HG02870 (cell line): ENCODE measurements at regions not wholly inside any gene's neighbourhood (a gene's known extent, or its start where the extent isn't known, plus 50 kb on each side); places are given as distances from the start of the nearest gene placed in this dataset.
"Not testable (repeated sequence)": the region's sequence is repeated elsewhere in the genome, so short reads cannot be mapped to it uniquely, and the experiment has no call there.

Experiments
- ATAC-seq: cut with Tn5 transposase; IDR thresholded peaks from one replicate; pipeline ENCODE4 v1.9.1; 2021; ENCODE audit warnings: mild to moderate bottlenecking, moderate library complexity; ENCODE audit not compliant: unreplicated experiment

DNA sequence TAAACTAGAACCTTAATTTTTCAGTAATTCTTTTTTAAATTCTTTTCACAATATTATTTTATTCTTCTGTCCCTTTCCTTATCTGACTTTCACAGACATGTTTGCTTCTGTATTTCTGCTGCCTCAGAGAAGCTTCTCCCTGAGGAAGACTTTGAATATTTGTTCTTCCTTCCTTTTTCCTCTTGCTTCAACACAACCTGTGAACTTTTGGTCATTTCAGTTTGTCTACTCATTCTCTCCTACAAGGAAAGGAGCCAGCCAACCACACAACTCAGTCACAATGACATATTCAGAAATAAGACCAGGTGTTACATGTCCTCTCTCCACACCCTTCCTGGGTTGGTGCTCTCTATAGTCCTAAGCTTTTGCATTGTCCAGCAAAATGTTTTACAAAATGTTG, 310.4 kb downstream of the TFAP2B start:
- ATAC-seq, result no peak

DNA sequence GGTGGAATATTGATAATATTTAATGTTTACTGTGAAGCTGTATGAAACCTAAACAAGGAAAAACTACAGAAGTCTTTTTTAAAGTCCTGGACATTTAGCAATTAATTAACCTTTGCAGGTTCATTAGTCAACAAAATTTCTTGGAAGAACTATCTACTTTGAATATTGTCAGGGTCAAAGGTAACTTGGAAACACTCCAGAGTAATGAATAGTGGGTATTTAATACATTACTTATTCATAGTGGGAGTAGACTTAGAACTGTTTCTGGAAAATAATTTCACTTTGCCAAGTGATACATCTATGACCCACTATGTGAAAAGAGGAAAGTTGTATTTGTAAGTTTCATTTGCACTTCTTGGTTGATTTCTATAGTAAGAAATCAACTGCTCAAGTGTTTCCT, 319.1 kb downstream of the TFAP2B start:
- no peak for ATAC-seq

DNA sequence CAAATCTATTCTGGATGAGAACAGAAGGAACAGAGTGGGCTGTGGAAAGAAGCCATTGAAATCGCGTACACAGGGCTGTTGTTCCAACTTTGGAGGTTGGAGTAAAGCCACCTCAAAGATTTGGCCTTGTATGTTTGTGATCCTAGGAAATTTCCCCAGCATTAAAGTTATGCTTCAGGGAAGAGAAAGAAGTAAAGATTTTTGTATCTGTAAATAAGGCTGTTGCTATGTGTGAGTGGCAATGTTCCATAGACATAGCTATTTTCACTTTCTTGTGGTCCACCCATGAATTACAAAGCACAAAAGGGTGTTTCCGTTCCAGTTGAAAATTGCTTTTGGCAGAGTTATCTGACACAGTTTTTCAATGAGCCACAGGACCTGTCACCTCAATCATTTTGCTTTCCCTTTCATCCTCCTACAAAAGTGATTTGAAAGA, 321.3 kb downstream of the TFAP2B start:
- ATAC-seq, result no peak

DNA sequence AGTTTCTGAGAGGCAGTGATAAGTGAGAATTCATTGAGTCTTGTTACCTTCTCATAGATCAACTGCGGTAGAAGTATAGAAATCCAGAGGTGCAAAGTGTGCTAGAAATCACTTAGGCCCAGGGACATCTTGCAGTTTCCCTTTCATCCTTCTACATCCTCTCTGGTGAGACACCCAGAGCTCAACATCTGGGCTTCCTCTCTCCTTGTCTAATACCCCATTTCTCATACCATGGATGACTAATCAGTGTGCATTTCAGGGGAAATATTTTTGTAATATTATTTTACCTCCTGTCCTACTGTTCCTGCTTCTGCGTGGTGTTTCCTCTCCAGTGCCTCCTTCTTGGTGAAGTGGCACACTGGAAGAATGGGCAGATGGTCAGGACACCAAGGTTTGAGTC, 322.4 kb downstream of the TFAP2B start:
- no peak for ATAC-seq

DNA sequence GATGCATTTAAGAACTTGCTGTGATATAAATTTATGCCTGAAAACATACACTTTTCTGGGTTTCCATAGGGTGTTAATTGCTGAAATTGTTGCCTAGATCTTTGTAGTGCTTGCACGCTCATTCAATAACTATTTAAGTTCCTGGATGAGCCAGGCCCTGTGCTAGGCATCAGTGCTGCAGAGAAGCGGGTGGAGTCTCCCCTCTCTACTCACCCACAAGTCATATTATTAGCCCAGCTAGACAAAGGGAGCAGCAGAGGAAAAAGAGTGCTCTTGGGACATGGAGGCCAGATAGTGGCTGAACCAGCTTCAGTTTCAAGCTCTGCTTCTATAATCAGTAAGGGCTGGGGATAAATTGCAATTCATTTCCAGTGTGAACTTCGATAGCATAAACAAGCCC, 329.1 kb downstream of the TFAP2B start:
- ATAC-seq, result no peak

DNA sequence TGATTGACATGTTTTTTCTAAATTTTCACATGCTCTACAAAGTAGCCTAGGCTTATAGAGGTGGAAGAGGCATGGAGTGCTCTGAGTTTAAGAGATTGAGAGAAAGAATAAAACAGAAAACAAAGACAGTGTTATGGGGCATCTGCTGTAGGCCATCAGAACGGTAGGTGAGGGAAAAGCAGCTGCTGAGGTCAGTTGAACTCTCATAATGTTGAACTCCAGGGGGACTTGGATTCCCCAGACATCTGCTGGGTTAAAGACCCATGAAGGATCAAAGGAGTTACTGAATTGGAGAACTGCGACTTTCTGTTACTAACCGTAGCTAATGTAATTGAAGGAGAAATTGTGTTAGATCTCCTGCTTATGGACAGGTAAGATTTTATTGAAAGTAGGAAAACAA, 333.9 kb downstream of the TFAP2B start:
- no peak for ATAC-seq

DNA sequence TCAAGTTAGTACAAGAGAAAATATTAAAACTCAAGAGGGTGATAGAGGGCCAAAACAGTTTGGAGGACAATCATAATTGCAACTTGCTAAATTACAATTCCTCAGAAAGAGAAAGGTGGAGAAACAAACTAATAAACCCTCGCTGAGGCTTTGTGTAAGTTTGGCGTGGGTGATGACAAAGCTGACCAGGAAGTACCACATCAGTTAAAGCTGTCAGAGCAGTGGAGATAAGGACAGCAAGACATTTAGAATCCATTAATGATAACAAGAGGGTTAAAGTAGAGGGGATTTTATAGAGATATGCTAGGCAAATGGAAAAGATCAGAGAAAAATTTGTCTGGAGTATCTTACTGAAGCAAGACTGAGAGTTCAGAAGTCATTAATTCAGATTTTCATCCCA, 334.4 kb downstream of the TFAP2B start:
- ATAC-seq, result no peak

DNA sequence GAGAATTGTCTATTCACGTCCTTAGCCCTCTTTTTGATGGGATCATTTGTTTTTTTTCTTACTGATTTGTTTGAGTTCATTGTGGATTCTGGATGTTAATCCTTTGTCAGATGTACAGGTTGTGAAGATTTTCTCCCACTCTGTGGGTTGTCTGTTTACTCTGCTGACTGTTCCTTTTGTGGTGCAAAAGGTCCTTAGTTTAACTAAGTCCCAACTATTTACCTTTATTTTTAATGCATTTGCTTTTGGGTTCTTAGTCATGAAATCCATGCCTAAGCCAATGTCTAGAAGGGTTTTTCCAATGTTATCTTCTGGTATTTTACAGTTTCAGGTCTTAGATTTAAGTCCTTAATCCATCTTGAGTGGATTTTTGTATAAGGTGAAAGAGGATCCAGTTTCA, 336.3 kb downstream of the TFAP2B start:
- not testable (repeated sequence) for ATAC-seq

DNA sequence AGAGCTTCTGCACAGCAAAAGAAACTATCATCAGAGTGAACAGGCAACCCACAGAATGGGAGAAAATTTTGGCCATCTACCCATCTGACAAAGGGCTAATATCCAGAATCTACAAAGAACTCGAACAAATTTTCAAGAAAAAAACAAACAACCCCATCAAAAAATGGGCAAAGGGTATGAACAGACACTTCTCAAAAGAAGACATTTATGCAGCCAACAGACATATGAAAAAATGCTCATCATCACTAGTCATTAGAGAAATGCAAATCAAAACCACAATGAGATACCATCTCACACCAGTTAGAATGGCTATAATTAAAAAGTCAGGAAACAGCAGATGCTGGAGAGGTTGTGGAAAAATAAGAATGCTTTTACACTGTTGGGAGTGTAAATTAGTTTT, 340.6 kb downstream of the TFAP2B start:
- not testable (repeated sequence) for ATAC-seq

DNA sequence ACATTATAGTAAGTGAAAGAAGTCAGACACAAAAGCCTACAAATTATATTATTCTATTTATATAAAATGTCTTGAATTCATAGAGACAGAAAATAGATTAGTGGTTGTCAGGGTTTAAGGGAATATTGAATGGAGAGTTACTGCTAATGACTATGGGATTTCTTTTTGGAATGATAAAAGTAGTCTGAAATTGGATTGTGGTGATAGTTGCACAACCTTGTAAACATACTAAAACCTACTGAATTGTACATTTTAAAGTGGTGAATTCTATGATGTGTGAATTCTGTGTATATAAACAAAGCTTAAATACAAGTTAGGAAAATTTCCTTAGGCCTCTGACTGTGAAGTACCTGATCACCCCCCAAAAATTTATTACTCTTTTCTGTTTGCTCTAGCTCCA, 343.1 kb downstream of the TFAP2B start:
- ATAC-seq, result no peak

DNA sequence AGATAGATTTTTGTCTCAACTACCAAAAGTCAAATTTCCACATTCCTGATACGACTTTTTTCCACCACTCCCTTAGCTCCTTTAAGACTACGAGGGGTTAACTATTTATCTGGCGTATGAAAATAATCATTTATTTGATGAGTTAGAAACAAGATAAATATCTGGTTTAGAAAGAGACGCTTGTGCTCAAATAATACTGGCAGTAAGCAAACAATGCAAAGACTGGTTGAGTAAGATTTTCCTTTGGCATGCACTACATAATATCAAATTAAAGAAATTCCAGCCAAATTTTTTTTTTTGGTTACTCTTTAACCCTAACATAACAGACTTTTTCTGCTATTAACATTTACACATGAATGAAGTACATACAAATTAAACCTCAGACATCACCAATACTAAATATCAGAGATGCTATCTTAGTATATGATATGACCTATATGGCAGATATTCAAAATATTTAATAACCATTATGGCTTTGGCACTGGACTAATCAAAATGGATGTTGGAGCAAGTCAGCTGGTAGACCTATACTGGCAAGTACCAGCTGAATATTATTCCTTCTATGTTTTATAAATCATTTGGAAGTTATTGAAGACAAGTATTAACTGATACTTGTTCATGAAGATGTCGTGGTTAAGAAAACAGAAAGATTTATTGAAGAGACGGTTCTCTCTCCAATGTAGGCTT, 345.3 kb downstream of the TFAP2B start:
- ATAC-seq, result no peak

DNA sequence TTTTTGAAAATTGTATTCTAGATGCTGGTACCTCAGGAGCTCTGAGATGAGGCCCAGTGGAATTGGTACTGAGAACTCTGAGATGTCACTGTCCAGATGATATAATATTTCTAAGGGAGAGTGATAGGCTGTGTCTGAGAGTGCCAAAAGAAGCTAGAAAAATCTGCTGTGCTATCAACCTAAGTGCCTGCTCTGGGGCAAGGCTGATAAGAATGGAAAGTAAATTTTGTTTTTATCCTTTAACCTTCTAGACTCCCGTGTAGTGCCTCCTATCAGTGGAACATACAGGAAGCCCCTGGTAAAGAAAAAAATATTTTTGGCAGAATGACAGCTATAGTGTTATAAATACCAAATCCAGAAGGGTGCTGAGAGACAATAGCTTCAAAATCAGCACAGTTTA, 348.2 kb downstream of the TFAP2B start:
- ATAC-seq, result no peak

DNA sequence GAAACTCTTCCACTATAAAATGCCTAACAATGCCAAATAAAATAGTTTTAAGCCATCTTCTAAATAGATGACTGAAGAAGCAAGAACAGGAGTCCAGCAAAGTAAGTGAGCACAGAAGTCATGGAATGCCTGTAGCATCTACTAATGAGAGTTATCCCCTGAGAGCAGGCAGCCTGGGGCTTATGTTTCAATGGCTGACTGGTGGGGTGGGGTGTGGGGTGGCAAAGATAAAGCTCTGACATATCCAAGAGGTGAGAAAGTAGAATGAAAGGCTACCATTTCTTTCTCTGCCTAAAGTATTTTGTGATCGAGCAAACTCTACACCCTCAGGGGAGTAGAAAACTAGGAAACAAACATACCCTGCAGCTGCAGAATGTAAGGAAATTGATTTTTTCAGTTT, 348.8 kb downstream of the TFAP2B start:
- no peak for ATAC-seq

DNA sequence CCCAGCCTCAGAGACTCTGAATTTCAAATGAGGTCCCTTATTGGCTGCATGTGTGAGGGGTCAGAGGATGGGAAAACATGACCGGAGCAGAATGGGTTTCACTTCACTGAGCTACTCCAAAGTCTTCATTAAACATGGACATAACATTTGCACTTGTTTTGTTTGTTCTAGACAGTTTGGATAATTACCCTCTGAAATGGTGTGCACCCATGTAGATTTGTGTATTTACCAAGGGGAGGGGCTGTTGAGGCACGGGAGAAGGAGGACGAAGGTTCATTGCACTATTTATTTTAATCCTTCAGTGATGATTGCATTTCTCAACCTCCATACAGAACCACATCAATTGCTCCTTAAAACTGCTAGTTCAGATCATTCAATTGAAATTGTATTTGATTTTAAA, 364.2 kb downstream of the TFAP2B start:
- ATAC-seq, result no peak

DNA sequence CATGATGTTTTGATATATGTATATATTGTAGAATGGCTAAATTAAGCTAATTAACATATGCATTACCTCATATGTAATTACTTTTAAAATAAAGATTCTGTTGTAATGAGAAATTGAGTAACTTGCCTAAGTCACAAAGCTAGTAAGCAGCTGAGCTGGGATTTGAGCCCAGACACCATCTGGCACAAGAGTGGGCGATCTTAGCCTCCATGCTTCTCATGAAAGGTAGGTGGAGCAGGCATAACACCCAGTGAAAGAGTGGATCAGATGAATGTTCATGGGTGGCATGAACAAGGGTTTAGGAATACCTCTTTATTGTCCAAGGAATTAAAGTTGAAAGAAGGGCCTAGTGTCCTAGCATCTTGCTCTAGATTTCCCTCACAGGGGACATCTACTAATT, 365.4 kb downstream of the TFAP2B start:
- no peak for ATAC-seq

DNA sequence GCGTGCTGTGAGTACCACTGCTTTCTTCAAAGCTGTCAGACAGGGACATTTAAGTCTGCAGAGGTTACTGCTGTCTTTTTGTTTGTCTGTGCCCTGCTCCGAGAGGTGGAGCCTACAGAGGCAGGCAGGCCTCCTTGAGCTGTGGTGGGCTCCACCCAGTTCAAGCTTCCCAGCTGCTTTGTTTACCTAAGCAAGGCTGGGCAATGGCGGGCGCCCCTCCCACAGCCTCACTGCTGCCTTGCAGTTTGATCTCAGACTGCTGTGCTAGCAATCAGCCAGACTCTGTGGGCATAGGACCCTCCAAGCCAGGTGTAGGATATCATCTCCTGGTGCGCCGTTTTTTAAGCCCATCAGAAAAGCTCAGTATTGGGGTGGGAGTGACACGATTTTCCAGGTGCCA, 374.5 kb downstream of the TFAP2B start:
- not testable (repeated sequence) for ATAC-seq

DNA sequence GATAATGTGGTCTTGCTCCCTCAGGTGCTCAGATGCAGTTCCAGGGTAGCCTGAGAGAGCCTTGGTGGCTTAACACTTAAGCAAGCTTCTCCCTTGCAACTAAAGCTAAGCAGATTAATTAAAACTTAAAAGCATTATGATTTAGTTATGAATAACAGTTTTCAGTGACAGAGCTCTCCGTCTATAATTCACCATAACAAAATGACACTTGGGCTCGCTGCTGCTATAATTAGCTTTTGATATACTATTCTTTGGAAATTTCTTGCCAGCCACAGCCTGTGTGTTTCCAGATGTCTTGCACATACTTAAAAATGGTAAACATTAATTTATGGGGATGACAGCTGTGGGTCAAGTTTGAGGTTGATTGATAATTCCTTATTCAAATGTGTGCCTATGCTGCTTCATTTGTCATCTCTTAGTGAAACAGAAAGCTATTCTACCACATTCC, 380.5 kb downstream of the TFAP2B start:
- no peak for ATAC-seq

DNA sequence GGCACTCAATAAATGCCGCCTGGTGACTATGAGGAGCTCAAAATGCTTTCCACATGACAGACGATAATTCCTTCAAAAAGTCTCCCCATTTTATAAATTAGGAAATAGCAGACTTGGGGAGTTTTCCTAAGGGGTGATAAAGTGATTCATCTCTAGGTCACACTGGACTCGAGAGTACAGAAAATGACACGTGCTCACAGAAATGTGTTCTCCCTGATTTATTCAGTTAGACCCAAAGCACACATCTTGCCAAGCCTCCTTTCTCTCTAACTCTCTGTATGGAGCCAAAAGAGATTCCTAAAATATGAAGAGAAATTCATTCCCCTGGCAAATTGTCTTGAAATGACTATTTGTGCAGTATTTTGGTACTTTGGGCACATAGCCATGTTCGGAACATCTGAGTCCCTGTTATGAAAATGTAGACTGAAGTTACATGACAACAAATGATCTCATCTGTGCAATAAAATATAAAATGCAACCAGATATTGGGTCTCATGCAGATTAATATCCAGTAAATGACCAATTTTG, 381.1 kb downstream of the TFAP2B start:
- ATAC-seq, result no peak

DNA sequence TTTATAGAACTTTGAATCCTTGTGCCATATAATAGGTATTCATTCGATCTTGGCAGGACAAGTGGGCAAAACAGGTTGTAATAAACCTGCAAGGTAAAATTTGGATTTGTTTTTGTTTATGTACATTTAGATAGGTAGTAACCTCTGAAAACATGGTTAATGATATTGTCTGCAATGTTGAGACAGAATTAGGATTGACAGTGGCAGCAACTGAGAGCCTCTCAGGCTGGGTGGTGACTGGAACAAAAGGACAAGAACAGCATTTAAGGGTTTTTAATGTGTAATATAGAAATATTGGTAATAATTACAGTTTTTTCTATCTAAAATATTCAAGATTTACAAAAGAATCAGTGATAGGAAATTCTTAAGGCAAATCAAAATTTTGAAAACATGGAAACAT, 382.0 kb downstream of the TFAP2B start:
- no peak for ATAC-seq

DNA sequence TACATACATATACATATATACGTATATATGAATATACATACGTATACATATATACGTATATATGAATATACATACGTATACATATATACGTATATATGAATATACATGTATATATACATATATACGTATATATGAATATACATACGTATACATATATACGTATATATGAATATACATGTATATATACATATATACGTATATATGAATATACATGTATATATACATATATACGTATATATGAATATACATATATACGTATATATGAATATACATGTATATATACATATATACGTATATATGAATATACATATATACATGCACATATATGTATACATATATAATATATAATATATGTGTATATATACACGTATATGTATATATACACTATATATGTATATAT, 384.0 kb downstream of the TFAP2B start:
- ATAC-seq, result not testable (repeated sequence)

DNA sequence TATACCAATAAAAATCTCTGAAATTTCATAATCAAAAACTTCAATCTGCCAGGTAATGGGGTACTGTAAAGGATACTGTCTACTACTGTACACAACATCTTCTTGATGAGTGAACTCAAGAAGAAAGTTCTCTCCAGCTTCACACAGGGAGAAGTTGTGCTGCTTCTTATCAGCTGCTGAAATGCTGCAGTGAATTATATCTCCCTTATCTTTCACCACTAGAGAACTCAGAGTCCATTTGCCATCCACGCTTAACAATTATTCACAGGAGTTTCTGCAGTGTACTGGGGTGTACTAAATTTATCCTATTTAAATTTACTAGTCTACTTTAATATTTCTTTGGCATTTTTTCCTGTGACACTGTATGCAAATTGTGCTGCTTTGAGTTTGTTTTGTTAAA, 384.8 kb downstream of the TFAP2B start:
- no peak for ATAC-seq

DNA sequence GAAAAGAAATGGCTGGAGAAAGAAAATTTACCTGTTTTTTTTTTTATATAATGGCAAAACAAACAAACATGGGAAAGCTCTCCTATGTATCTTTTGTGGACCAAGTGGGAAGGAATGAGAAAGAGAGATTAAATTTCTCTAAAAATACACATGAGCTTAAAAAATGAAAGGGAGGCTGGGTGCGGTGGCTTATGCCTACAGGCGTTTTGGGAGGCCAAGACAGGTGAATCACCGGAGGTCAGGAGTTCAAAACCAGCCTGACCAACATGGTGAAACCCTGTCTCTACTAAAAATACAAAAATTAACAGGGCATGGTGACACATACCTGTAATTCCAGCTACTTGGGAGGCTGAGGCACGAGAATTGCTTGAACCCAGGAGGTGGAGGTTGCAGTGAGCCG, 388.0 kb downstream of the TFAP2B start:
- not testable (repeated sequence) for ATAC-seq

DNA sequence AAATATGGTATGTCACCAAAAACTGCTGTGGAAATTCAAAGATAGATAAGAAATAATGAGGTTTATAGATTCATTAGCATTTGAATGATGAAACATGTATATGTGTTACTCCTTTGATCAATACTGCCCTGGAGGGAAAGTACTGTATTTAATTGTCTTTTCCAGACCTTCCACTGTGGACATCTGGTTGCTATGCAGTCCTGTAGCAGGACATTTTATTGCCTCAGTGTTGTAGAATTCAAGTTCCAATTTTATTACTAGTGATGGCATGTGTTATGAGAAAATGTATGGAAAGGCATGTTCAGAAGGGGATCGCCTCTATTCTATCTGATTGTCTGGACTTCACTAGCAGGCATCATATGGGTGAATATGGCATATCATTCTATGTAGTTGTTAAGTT, 391.0 kb downstream of the TFAP2B start:
- ATAC-seq, result no peak
